ENCODE measurements at regions not wholly inside any gene's neighbourhood (a gene's known extent, or its start where the extent isn't known, plus 50 kb on each side); places are given as distances from the start of the nearest gene placed in this dataset.

GRCh38 chr3:177835008-177835407 lies 637.7 kb upstream of the TBL1XR1 start:
- TF ChIP-seq POLR2AphosphoS5 (IDR thresholded peaks at IDR 0.05) = no peak
- no peak for TF ChIP-seq POLR2A (IDR thresholded peaks at IDR 0.05)
